GM12801 (cell line): ENCODE measurements at regions not wholly inside any gene's neighbourhood (a gene's known extent, or its start where the extent isn't known, plus 50 kb on each side); places are given as distances from the start of the nearest gene placed in this dataset.

Experiments used
- CTCF ChIP-seq: IDR thresholded peaks from one replicate; pipeline ENCODE4 v1.5.1; 2011; ENCODE audit warnings: control low read depth; ENCODE audit not compliant: insufficient read length; ENCODE audit errors: extremely low read depth

GRCh38 chr13:73351730-73352129, 292.9 kb downstream of the KLF5 start:
- no peak for TF ChIP-seq CTCF

GRCh38 chr13:73341748-73342147, 282.9 kb downstream of the KLF5 start:
- TF ChIP-seq CTCF, result no peak

GRCh38 chr13:73340069-73340468, 281.3 kb downstream of the KLF5 start:
- TF ChIP-seq CTCF, result no peak

- TF ChIP-seq CTCF, result no peak
These were observed 280.3 kb downstream of the KLF5 start for GRCh38 chr13:73339086-73339485.

GRCh38 chr13:73338389-73338788, 279.6 kb downstream of the KLF5 start:
- TF ChIP-seq CTCF, result no peak

- TF ChIP-seq CTCF, result no peak
These were observed 278.7 kb downstream of the KLF5 start for GRCh38 chr13:73337532-73337931.

- no peak for TF ChIP-seq CTCF
These were observed 278.0 kb downstream of the KLF5 start for GRCh38 chr13:73336773-73337172.

GRCh38 chr13:73335944-73336343, 277.1 kb downstream of the KLF5 start:
- TF ChIP-seq CTCF, result no peak
